Heart left ventricle (tissue), 13 donors: ENCODE measurements at regions not wholly inside any gene's neighbourhood (a gene's known extent, or its start where the extent isn't known, plus 50 kb on each side); places are given as distances from the start of the nearest gene placed in this dataset.

Experiments used
- CTCF ChIP-seq, 12 donors: fragments of 200-600 bp; sonication (generic) in 4 of 12; IDR thresholded peaks; one replicate each; pipeline versions ENCODE4 v1.5.0 to v1.8.0; 2018 to 2022; ENCODE audit warnings: antibody characterized with exemption in 12 of 12, mild to moderate bottlenecking in 5 of 12
- POLR2A ChIP-seq, 2 donors: fragments of 450-650 bp; IDR thresholded peaks; one replicate each; pipeline ENCODE4 v1.6.1; 2017; ENCODE audit warnings: antibody characterized with exemption in 2 of 2, mild to moderate bottlenecking in 2 of 2, moderate library complexity in 2 of 2
- donor health status: ischemic (EF 13 %, LVEDD 7.1; RV severe dilation, severe dysfunction).
- donor health status: DM: no; HTN: yes; CAD: no.
- donor health status: DM: no; HTN: no; CAD: no.
- donor health status: ischemic (EF 25% LVEDD 6.9; RV normal size, moderate dysfunction).
- donor health status: ischemic (EF 25% LVEDD 5.7; RV mildly dilated, moderate dysfunction).
- donor health status: ischemic (EF 35%, LVEDD 5.7; RV mildly dilated, moderate dysfunction).
- donor health status: nonischemic (EF 11% LVEDD 7.7; RV severe dilation, severe dysfunction).
- donor health status: DM: yes; HTN: yes; CAD: no.
- donor health status: PGD.
- donor health status: ischemic (EF 29% LVEDD 5.4; RV normal size, mild dysfunction).
- donor health status: nonischemic (EF 23%, LVEDD 6.1; RV moderate dilation, normal function).

- TF ChIP-seq POLR2A (IDR thresholded peaks at IDR 0.05) (no peak), CTCF (IDR thresholded peaks at IDR 0.05) (no peak)
Observed at GRCh38 chrX:4173743-4174142, 460.3 kb upstream of the PRKX start.
